ENCODE measurements at regions not wholly inside any gene's neighbourhood (a gene's known extent, or its start where the extent isn't known, plus 50 kb on each side); places are given as distances from the start of the nearest gene placed in this dataset.

- no peak for DNase-seq (ENCODE audit: low spot score)
Observed at GRCh38 chr2:18182861-18183260, 304.4 kb downstream of the KCNS3 start.

DNA sequence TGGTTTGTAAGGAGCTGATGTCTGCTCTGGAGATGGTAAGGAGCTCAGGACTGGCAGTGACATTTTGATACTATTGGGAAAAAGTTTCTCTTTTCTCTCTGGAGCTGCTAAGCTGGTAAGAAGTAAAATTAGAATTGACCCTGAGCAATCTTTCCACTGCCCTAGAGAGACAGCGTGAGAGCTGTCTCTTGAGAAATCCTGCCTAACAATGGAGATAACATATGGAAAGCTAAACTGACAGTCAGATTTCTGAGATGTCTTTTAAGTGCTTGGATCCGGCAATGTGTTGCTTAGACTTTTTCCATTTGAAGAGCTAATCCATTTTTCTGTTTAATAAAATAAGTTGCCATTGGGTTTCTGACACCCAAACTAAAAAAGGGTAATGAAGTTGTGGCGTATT lies 302.4 kb downstream of the KCNS3 start:
- no peak for DNase-seq (ENCODE audit: low spot score)

- peak; percentile 38 for DNase-seq (ENCODE audit: low spot score)
Observed at GRCh38 chr2:18180031-18180610, 301.7 kb downstream of the KCNS3 start.

DNA sequence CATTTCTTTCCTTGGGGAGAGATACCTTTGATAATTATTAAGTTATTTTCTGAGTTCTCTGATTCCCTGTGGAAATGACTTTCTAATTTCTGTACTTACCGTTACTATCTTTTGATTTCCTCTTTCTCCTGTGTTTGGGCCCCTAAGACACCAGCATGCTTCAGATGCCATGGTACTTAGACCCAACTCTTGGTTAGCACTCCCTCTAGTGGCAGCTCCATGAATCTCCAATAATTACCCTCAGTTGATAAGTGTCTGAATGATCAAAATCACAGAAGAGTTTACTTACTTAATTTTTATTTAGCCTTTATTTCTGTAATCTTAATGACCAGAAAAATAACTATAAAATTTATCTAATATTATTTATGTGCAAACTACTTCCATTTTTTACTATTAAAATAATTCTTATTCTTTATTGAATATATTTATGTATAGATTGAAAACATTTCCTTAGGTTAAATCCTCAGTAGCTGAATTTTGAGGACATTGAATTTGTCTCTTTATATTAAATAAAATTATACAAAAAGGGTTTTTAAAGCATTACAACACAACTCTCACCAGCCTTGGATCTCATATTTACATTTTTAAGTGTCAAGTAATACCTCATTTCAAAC lies 300.4 kb downstream of the KCNS3 start:
- DNase-seq (ENCODE audit: low spot score) = peak; percentile 59

- no peak for DNase-seq (ENCODE audit: low spot score)
Observed at GRCh38 chr2:18176679-18177215, 298.3 kb downstream of the KCNS3 start.

DNA sequence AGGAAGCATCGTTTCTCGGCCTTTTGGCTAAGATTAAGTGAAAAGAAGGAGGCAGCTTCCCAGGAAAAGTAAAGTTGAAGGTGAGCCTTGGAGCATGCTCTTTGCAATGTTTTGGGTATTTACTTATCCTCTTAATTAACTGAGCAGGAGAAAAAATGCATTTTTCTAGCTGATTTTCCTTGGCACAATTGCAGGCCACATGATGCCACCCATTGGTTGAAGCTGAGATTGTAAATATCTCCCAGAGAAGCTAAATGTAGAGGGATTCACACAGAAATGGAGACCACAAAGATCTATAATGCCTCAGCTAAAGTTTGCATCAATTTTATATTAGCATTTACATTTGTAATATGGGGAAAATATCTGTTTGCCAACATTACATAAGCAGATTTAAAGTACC lies 294.1 kb downstream of the KCNS3 start:
- DNase-seq (ENCODE audit: low spot score) = no peak

- no peak for DNase-seq (ENCODE audit: low spot score)
Observed at GRCh38 chr2:18171191-18172139, 293.0 kb downstream of the KCNS3 start.

DNA sequence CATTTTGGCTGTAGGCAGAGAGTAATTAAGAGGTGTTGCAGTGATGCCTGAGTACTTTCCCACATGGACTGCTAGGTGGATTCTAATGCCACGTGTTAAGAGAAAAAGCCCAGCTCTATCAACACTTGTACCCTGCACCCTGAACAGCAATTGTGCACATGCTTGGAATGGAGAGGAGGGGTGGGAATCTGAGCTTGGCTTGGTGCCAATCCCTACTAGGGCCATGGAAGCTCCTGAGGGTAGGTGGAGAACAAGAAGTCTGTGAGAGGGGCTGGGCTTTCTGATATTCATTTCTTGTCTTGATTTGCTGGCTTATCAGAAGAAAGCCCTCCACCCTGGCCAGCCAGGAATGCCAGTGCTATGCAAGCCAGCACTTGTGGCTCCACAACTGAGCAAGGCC lies 292.2 kb downstream of the KCNS3 start:
- DNase-seq (ENCODE audit: low spot score) = no peak

DNA sequence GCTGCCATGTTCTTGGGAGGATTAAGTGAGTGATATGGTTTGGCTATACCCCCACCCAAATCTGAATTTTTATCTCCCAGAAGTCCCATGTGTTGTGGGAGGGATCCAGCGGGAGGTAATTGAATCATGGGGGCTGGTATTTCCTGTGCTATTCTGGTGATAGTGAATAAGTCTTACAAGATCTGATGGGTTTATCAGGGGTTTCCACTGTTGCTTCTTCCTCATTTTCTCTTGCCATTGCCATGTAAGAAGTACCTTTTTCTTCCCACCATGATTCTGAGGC lies 291.4 kb downstream of the KCNS3 start:
- DNase-seq (ENCODE audit: low spot score) = no peak

GRCh38 chr2:18169121-18169892 lies 290.8 kb downstream of the KCNS3 start:
- DNase-seq (ENCODE audit: low spot score) = no peak

DNA sequence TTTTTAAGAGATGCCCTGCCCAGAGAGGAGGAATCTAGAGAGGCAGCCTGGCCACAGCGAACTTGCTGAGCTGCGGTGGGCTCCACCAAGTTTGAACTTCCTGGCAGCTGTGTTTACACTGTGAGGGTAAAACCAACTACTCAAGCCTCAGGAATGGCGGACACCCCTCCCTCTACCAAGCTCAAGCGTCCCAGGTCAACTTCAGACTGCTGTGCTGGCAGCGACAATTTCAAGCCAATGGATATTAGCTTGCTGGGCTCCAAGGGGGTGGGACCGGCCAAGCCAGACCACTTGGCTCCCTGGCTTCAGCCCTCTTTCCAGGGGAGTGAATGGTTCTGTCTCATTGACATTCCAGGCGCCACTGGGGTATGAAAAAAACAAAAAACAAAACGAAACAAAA lies 289.4 kb downstream of the KCNS3 start:
- no peak for DNase-seq (ENCODE audit: low spot score)

- DNase-seq (ENCODE audit: low spot score) = no peak
Observed at GRCh38 chr2:18161681-18162080, 283.2 kb downstream of the KCNS3 start.

DNA sequence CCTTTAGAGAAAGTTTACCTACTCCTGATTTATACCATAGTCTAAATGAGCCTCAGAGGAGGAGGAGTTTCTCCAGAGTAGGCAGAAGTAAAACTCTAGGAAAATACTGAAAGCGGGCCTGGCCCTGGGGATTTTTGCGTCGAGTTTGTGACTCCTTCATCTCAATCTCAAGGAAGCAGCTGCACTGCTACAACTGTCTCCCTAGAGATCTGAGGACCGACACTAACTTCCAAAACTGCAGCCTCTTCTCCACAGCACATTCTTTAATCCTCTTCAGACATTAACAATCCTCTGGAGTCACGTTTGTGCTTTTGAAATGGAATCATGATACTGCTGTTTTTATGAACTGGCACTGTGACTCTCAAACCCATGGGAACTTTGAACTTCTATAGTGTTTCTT lies 281.4 kb downstream of the KCNS3 start:
- no peak for DNase-seq (ENCODE audit: low spot score)

GRCh38 chr2:18156421-18156820 lies 278.0 kb downstream of the KCNS3 start:
- no peak for DNase-seq (ENCODE audit: low spot score)

DNA sequence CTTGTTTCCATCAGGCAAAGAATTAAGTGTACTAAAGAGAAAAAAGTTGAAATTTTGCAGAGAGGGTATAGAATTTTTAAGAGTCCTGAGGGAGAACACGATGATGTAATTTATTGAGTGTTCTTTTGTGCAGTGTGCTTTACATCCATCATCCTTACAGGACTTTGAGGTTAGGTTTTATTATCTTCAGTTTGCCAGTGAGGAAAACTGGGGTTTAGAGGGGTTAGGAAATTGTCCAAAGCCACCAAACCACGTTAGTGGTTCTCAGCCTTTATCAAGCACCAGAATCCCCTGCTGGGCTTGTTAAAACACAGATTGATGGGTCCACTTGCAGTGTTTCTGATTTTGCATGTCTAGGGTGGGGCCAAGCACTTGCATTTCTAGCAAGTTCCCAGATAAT lies 277.5 kb downstream of the KCNS3 start:
- no peak for DNase-seq (ENCODE audit: low spot score)

GRCh38 chr2:18154812-18155211 lies 276.3 kb downstream of the KCNS3 start:
- DNase-seq (ENCODE audit: low spot score) = no peak

GRCh38 chr2:18154259-18154658 lies 275.8 kb downstream of the KCNS3 start:
- peak; percentile 54 for DNase-seq (ENCODE audit: low spot score)

DNA sequence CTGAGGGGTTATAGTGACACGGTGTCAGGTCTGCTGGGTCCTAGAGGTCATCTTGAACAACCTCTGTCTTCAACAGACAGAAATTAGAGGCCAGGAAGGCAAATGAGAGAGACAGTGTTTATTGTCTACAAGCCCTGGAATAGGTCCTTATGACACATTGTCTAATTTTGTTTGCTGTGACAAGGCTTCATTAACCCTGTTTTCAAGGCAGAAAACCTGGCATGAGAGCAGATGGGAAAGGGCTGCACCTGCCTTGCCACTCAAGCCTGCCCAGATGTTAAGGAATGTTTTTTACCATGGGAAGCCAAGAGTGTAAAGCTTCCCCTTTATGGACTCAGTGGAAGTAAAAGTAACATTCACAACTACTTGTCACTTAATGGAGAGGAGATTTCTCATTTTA lies 275.3 kb downstream of the KCNS3 start:
- no peak for DNase-seq (ENCODE audit: low spot score)

- DNase-seq (ENCODE audit: low spot score) = no peak
Observed at GRCh38 chr2:18151237-18151636, 272.8 kb downstream of the KCNS3 start.

DNA sequence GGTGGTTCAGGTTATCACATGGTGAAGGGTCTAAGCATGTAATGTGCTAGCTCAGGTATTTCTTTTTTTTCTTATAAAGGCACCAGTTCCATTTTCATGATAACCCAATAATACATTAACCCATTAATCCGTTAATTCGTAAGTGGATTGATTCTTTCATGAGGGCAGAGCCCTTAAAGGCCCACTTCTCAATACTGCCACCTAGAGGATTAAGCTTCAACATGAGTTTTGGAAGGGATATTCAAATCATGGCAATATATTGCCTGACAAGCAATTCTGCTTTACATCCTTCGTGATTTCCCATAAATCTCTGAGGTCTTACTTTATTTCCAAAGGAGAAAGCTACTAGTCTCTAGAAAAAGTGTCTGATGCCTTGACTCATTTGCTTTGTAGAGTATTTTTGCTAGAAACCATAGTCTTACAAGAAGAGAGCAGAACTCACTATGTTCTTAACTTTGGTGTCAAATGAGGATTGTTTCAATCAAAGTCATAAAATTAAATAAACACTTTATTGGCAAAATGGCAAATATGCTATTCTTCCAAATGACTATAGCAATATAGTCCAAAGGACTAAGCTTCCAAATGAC lies 271.3 kb downstream of the KCNS3 start:
- peak; percentile 56 for DNase-seq (ENCODE audit: low spot score)

DNA sequence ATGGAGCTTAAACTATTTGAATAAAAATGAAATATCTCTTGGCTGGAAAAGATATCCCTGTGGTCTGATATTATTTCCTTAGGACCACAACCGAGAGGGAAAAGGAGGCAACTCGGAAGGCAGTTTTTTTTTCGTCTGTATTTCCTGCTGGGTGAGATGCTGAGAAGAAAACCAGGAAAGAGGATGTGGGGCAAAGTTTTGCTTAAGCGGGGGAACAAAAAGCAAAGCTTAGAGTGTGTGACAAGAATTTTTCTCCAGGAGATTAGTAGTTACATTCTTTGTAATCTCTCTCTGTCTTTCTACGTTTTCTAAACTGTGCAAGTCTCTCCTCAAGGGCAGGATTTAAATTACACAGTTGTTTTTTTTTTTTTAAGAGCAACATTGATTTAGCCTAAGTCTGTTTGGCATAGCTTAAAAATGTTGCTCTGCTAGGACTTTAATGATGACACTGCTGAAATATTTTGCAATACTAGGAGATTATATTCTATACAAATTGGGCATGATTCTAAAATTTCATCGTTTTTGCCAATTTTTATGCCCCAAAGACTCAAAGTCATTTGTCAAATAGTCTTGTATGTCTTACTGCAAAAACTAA lies 258.5 kb downstream of the KCNS3 start:
- DNase-seq (ENCODE audit: low spot score) = no peak

GRCh38 chr2:18133310-18133709 lies 254.8 kb downstream of the KCNS3 start:
- no peak for DNase-seq (ENCODE audit: low spot score)
